ENCODE measurements at regions not wholly inside any gene's neighbourhood (a gene's known extent, or its start where the extent isn't known, plus 50 kb on each side); places are given as distances from the start of the nearest gene placed in this dataset.

DNA sequence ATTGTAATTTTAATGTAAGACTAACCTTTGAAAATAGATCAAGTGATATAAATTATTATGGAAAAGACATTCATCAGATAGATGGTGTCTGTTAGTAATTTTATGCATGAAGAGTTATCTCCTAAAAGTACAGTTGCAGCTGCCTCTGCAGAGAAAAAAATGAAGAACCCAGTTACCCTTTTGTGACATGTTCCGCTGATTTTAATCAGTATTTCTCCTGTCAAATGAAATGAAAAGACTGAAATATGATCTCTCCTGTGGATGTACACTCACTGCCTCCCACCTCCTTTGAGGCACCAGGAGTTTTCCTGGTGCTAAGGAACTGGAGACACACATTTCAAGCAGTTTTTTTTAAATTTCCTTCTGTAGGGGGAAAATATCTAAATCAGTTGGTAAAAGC is 277.4 kb downstream of the KIF4B start:
- DNase-seq (ENCODE audit: low read depth): no peak

DNA sequence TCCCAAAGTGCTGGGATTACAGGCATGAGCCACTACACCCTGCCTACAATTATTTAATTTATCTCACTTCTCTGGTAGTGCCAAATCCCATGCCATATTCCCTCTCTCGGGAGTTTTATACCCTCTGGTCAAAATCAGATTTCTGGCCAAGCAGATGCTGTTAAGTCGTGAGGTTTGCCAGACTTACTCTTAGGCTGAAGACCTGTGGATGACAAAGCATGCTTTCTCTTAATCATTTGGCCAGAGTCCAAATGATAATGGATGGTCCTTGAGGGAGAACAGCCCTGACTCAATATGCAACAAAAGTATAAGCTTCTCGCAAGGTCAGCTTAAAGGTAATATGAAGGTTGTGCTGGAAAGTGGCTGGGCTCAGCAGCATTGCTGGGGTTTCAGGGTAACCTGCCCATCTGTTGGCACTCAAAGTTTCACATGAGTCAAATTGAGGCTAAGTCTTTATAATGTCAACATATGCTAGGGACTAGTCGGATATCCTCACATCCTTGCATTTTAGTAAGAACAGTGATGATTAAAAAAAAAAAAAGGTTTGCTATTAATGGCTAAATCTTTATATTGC is 280.1 kb downstream of the KIF4B start:
- TF ChIP-seq, protein P1, sequence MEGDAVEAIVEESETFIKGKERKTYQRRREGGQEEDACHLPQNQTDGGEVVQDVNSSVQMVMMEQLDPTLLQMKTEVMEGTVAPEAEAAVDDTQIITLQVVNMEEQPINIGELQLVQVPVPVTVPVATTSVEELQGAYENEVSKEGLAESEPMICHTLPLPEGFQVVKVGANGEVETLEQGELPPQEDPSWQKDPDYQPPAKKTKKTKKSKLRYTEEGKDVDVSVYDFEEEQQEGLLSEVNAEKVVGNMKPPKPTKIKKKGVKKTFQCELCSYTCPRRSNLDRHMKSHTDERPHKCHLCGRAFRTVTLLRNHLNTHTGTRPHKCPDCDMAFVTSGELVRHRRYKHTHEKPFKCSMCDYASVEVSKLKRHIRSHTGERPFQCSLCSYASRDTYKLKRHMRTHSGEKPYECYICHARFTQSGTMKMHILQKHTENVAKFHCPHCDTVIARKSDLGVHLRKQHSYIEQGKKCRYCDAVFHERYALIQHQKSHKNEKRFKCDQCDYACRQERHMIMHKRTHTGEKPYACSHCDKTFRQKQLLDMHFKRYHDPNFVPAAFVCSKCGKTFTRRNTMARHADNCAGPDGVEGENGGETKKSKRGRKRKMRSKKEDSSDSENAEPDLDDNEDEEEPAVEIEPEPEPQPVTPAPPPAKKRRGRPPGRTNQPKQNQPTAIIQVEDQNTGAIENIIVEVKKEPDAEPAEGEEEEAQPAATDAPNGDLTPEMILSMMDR (IDR thresholded peaks at IDR 0.05; ENCODE audit: insufficient read depth, low read depth, low read length, missing control alignments): no peak
- H3K4me3 ChIP-seq (ENCODE audit: low read depth, low read length): no peak overlapping the region
- DNase-seq (ENCODE audit: low read depth): no peak

More for the DNA sequence above, 277.4 kb downstream of the KIF4B start:
- H3K4me3 ChIP-seq (ENCODE audit: low read depth, low read length): no peak overlapping the region
- TF ChIP-seq, protein P1 (IDR thresholded peaks at IDR 0.05; ENCODE audit: insufficient read depth, low read depth, low read length, missing control alignments): no peak

DNA sequence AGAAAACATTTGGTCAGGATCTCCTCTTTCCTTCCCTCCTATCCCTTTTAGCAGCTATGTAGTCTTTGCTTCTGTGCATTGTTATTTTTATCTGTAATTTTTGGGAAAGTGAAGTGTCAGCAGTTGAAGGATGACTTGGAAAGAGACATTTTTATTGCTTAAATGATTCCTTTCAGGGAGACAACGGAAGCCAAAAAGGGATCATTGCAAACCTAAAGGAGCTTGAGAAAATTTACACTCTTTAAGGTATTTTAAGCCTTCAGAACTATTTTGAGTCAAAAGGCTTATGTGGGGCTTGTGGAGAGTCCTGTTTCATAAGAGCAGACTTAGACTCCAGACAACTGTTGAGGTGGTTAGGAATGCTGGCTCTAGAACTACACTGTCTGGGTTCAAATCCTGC is 281.6 kb downstream of the KIF4B start:
- H3K4me3 ChIP-seq (ENCODE audit: low read depth, low read length): no peak overlapping the region
- no peak for DNase-seq (ENCODE audit: low read depth)
- TF ChIP-seq, protein P1 (IDR thresholded peaks at IDR 0.05; ENCODE audit: insufficient read depth, low read depth, low read length, missing control alignments): no peak

DNA sequence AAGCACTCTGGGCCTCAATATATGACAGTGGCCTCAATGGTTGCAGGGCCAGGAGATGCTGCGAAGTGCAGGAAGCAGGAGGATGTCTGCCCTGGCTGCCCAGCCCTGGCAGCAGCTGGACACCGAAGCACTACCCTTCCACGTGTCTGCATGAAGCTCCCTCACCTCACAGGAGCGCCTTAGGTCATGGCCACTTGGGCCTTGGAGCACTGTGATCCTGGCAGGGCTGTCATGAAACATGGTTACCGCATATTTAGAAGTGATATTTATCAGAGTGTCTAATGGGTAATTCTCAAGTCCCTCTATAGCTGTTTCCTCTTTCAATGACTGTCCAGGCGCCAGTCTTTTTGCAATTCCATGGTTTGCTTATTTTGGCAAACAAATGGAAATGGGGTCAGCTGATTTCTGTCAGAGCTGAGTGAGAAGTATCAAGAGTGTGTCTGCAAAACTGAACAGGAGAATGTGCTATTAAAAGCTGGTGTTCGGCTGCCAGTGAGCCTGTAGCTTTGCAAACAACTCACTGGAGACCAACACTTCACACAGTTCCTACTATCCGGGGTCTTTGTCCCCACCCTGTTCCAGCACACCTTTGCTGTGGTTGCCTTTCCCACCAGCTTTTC is 285.9 kb downstream of the KIF4B start:
- DNase-seq (ENCODE audit: low read depth): no peak
- TF ChIP-seq, protein P1 (IDR thresholded peaks at IDR 0.05; ENCODE audit: insufficient read depth, low read depth, low read length, missing control alignments): no peak
- no peak overlapping the region for H3K4me3 ChIP-seq (ENCODE audit: low read depth, low read length)

DNA sequence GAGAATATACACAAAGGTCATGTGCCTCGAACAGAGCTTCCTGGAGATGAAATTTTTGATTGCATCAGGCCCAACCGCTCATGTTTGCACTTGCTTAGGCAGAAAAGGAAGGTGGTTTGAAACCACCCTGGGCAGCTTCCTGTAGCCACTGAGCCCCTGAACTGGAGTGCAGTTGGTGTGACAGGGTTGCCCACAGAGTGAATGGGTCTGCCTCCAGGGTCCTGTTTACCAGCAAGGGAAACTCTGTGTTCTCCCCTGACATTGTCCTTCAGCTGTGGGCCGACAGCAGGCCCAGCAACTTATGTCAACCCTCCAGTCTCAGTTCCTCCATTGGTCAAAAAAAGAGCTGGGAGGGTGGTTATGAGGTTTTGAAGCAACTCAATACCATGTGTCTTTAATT is 289.6 kb downstream of the KIF4B start:
- H3K4me3 ChIP-seq (ENCODE audit: low read depth, low read length): no peak overlapping the region
- DNase-seq (ENCODE audit: low read depth): peak; percentile 2
- TF ChIP-seq, protein P1 (IDR thresholded peaks at IDR 0.05; ENCODE audit: insufficient read depth, low read depth, low read length, missing control alignments): no peak

DNA sequence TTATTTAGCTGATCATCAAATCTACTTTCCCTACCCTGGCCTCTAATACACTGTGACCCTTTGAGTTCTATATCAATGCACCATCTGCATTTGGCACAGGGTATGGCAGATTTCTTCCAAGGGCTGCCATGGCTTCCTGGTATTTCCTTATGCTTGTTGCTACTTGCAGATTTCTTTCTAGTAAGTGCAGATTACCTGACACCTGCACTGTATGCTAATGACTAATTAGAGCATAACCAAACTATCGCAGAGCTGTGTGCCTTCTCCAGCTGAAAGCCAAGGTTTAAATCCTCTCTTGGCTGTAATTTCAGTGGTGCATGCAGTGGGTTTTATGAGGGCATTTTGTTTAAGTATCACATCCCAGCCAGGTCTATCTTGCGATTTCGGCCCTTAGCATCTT is 293.7 kb downstream of the KIF4B start:
- TF ChIP-seq, protein P1 (IDR thresholded peaks at IDR 0.05; ENCODE audit: insufficient read depth, low read depth, low read length, missing control alignments): no peak
- no peak overlapping the region for H3K4me3 ChIP-seq (ENCODE audit: low read depth, low read length)
- DNase-seq (ENCODE audit: low read depth): no peak

DNA sequence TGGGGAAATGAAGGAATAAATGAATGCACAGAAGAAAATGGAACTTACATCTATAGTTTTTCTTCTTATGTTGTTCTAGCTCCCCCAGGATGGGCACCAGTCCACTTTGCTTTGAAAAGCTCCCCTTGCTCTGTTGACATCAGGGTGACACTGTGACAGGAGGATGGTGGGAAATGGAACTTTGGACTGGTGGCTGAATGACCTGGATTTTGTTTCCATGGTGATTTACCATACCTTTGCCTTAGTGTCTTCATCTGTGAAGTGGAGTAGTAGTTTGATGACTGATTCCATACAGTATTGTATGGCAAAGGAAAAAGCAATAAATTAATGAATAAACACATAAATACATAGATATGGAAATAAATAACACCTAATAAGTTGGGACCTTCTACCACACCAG is 294.7 kb downstream of the KIF4B start:
- H3K4me3 ChIP-seq (ENCODE audit: low read depth, low read length): no peak overlapping the region
- TF ChIP-seq, protein P1 (IDR thresholded peaks at IDR 0.05; ENCODE audit: insufficient read depth, low read depth, low read length, missing control alignments): no peak
- no peak for DNase-seq (ENCODE audit: low read depth)

Data from GM12865 (cell line).